ENCODE measurements at regions not wholly inside any gene's neighbourhood (a gene's known extent, or its start where the extent isn't known, plus 50 kb on each side); places are given as distances from the start of the nearest gene placed in this dataset.

GRCh38 chr6:104585646-104586045 is 274.1 kb downstream of the HACE1 start:
- Histone ChIP-seq H3K9ac (no peak overlapping the region), H4K20me1 (ENCODE audit: insufficient read depth) (no peaks in the 10 kb centered on the region), H2AFZ (ENCODE audit: low read depth) (no peak overlapping the region), H3K4me3 (IDR thresholded peaks at IDR 0.05; ENCODE audit: insufficient read depth, low read depth, low read length) (no peak overlapping the region), H3K27ac (no peak overlapping the region), H3K79me2 (ENCODE audit: insufficient read depth, low read depth) (no peaks in the 10 kb centered on the region), H3K27me3 (ENCODE audit: insufficient read depth, low read depth) (no peaks in the 10 kb centered on the region), H3K36me3 (ENCODE audit: insufficient read depth) (no peaks in the 10 kb centered on the region), H3K4me1 (ENCODE audit: low read depth, poor library complexity, severe bottlenecking) (no peaks in the 10 kb centered on the region), H3K4me2 (no peak overlapping the region)
- no peak for TF ChIP-seq CTCF (conservative IDR thresholded peaks at IDR 0.05; ENCODE audit: low read depth, low read length)

- Histone ChIP-seq H3K27me3 (ENCODE audit: insufficient read depth, low read depth) (no peaks in the 10 kb centered on the region), H3K36me3 (ENCODE audit: insufficient read depth) (no peaks in the 10 kb centered on the region), H4K20me1 (ENCODE audit: insufficient read depth) (no peaks in the 10 kb centered on the region), H3K4me2 (no peak overlapping the region), H3K79me2 (ENCODE audit: insufficient read depth, low read depth) (no peaks in the 10 kb centered on the region), H3K27ac (no peak overlapping the region), H3K9ac (no peak overlapping the region), H2AFZ (ENCODE audit: low read depth) (no peak overlapping the region), H3K4me3 (IDR thresholded peaks at IDR 0.05; ENCODE audit: insufficient read depth, low read depth, low read length) (no peak overlapping the region), H3K4me1 (ENCODE audit: low read depth, poor library complexity, severe bottlenecking) (no peaks in the 10 kb centered on the region)
- no peak for TF ChIP-seq CTCF (conservative IDR thresholded peaks at IDR 0.05; ENCODE audit: low read depth, low read length)
Observed at GRCh38 chr6:104580452-104580851, 279.3 kb downstream of the HACE1 start.

GRCh38 chr6:104579310-104579863 is 280.3 kb downstream of the HACE1 start:
- Histone ChIP-seq H3K4me3 (IDR thresholded peaks at IDR 0.05; ENCODE audit: insufficient read depth, low read depth, low read length) (no peak overlapping the region), H3K27me3 (ENCODE audit: insufficient read depth, low read depth) (no peaks in the 10 kb centered on the region), H3K9ac (no peak overlapping the region), H3K4me2 (no peak overlapping the region), H2AFZ (ENCODE audit: low read depth) (no peak overlapping the region), H3K27ac (no peak overlapping the region), H4K20me1 (ENCODE audit: insufficient read depth) (no peaks in the 10 kb centered on the region), H3K4me1 (ENCODE audit: low read depth, poor library complexity, severe bottlenecking) (no peaks in the 10 kb centered on the region), H3K79me2 (ENCODE audit: insufficient read depth, low read depth) (no peaks in the 10 kb centered on the region), H3K36me3 (ENCODE audit: insufficient read depth) (no peaks in the 10 kb centered on the region)
- no peak for TF ChIP-seq CTCF (conservative IDR thresholded peaks at IDR 0.05; ENCODE audit: low read depth, low read length)

GRCh38 chr6:104575536-104575935 is 284.2 kb downstream of the HACE1 start:
- no peak overlapping the region for H2AFZ ChIP-seq (ENCODE audit: low read depth)
- no peaks in the 10 kb centered on the region for H3K36me3 ChIP-seq (ENCODE audit: insufficient read depth)
- no peaks in the 10 kb centered on the region for H4K20me1 ChIP-seq (ENCODE audit: insufficient read depth)
- no peak overlapping the region for H3K4me2 ChIP-seq
- no peaks in the 10 kb centered on the region for H3K4me1 ChIP-seq (ENCODE audit: low read depth, poor library complexity, severe bottlenecking)
- H3K79me2 ChIP-seq (ENCODE audit: insufficient read depth, low read depth): no peaks in the 10 kb centered on the region
- no peaks in the 10 kb centered on the region for H3K27me3 ChIP-seq (ENCODE audit: insufficient read depth, low read depth)
- no peak overlapping the region for H3K4me3 ChIP-seq (IDR thresholded peaks at IDR 0.05; ENCODE audit: insufficient read depth, low read depth, low read length)
- H3K9ac ChIP-seq: no peak overlapping the region
- no peak overlapping the region for H3K27ac ChIP-seq
- no peak for TF ChIP-seq CTCF (conservative IDR thresholded peaks at IDR 0.05; ENCODE audit: low read depth, low read length)
